ENCODE measurements at regions not wholly inside any gene's neighbourhood (a gene's known extent, or its start where the extent isn't known, plus 50 kb on each side); places are given as distances from the start of the nearest gene placed in this dataset.

DNA sequence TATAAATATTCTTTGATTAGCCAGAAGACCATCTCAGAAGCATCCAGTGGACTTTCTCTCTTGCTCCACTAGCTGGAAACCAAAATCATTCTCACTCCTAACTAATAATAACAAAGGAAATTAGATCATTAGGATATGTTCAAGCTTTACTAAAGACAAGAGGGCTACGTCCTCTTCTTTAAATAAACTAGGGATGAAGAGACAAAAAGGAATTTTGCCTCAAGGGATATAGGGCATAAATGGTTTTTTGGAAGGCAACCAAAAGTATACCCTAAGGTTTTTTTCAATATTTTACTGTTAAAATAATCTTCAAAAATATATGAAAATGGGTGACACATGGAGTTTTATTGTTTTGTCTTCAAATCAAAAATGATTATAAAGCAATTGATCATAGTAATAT, 745.8 kb downstream of the MRPL39 start:
- CTCF ChIA-PET, result no interaction called here

More for the DNA sequence above, 745.8 kb downstream of the MRPL39 start:
- TF ChIP-seq, protein P1, sequence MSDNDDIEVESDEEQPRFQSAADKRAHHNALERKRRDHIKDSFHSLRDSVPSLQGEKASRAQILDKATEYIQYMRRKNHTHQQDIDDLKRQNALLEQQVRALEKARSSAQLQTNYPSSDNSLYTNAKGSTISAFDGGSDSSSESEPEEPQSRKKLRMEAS (IDR thresholded peaks at IDR 0.05; ENCODE audit: insufficient read depth, insufficient read length), result no peak
- TF ChIP-seq POLR2A (IDR thresholded peaks at IDR 0.05; ENCODE audit: low read depth, low read length) (no peak), FOS (IDR thresholded peaks at IDR 0.05; ENCODE audit: borderline replicate concordance, insufficient read depth, low read length) (no peak), JUN (IDR thresholded peaks at IDR 0.05; ENCODE audit: borderline replicate concordance, insufficient read depth, insufficient read length, low read depth) (no peak), EZH2 (IDR thresholded peaks at IDR 0.05; ENCODE audit: borderline replicate concordance, low read depth, low read length, severe bottlenecking) (no peak), MYC (IDR thresholded peaks at IDR 0.05; ENCODE audit: low read depth, low read length) (no peak), POLR2AphosphoS5 (IDR thresholded peaks at IDR 0.05; ENCODE audit: insufficient read depth, low read depth, low read length) (no peak), GATA2 (IDR thresholded peaks at IDR 0.05; ENCODE audit: insufficient read depth, insufficient read length, low read depth, low read length) (no peak)
- TF ChIP-seq, protein P2, sequence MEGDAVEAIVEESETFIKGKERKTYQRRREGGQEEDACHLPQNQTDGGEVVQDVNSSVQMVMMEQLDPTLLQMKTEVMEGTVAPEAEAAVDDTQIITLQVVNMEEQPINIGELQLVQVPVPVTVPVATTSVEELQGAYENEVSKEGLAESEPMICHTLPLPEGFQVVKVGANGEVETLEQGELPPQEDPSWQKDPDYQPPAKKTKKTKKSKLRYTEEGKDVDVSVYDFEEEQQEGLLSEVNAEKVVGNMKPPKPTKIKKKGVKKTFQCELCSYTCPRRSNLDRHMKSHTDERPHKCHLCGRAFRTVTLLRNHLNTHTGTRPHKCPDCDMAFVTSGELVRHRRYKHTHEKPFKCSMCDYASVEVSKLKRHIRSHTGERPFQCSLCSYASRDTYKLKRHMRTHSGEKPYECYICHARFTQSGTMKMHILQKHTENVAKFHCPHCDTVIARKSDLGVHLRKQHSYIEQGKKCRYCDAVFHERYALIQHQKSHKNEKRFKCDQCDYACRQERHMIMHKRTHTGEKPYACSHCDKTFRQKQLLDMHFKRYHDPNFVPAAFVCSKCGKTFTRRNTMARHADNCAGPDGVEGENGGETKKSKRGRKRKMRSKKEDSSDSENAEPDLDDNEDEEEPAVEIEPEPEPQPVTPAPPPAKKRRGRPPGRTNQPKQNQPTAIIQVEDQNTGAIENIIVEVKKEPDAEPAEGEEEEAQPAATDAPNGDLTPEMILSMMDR (IDR thresholded peaks at IDR 0.05; ENCODE audit: extremely low read depth in 1 of 2, insufficient read depth in 1 of 2, low read depth in 1 of 2, low read length in 2 of 2), result no peak
- Histone ChIP-seq H2AFZ (ENCODE audit: low read depth, low read length) (no peak overlapping the region), H3K9me3 (replicated peaks; ENCODE audit: control insufficient read depth, insufficient read depth, low read length) (peaks cover 5% of the 10 kb centered on the region), H3K27me3 (ENCODE audit: control insufficient read depth in 2 of 2, insufficient read depth in 2 of 2, low read length in 2 of 2) (no peaks in the 10 kb centered on the region), H4K20me1 (replicated peaks; ENCODE audit: control insufficient read depth, extremely low read depth, insufficient read depth, low read length) (no peaks in the 10 kb centered on the region), H3K4me3 (replicated peaks in 1 of 3; ENCODE audit: insufficient read depth in 1 of 3, low read depth in 1 of 3, low read length in 3 of 3) (no peak overlapping the region), H3K27ac (ENCODE audit: insufficient read depth, low read depth, low read length) (no peak overlapping the region), H3K9ac (replicated peaks; ENCODE audit: extremely low read depth, insufficient read depth, low read length) (no peak overlapping the region), H3K9me1 (replicated peaks; ENCODE audit: control insufficient read depth, extremely low read depth, insufficient read depth, low read length) (no peaks in the 10 kb centered on the region), H3K36me3 (ENCODE audit: control insufficient read depth in 2 of 2, extremely low read depth in 1 of 2, insufficient read depth in 2 of 2, low read length in 2 of 2) (no peaks in the 10 kb centered on the region), H3K4me2 (ENCODE audit: insufficient read depth, low read length) (no peak overlapping the region), H3K4me1 (ENCODE audit: control insufficient read depth, extremely low read depth, insufficient read depth, low read length) (no peaks in the 10 kb centered on the region), H3K79me2 (ENCODE audit: control insufficient read depth, insufficient read depth, low read length) (no peaks in the 10 kb centered on the region)
- POLR2A ChIA-PET, result interaction anchor here (0.7 kb wide), 1 partner anchor 381 kb away, joined by 4 read pairs; no protein-coding TSS in a partner anchor
- no peak for FAIRE-seq
- intact Hi-C loops (cut with micrococcal nuclease) (no loop called here), dilution Hi-C loops (cut with MboI; ENCODE audit: extremely low pct_ligation_motif_present, low sequenced_read_pairs) (no loop called here)
- BruUV-seq (replicated peaks), result no TSS peak
- no peak for DNase-seq (ENCODE audit: low read depth, low spot score)

All from endothelial cell of umbilical vein (primary cell).